ENCODE measurements at regions not wholly inside any gene's neighbourhood (a gene's known extent, or its start where the extent isn't known, plus 50 kb on each side); places are given as distances from the start of the nearest gene placed in this dataset.

DNA sequence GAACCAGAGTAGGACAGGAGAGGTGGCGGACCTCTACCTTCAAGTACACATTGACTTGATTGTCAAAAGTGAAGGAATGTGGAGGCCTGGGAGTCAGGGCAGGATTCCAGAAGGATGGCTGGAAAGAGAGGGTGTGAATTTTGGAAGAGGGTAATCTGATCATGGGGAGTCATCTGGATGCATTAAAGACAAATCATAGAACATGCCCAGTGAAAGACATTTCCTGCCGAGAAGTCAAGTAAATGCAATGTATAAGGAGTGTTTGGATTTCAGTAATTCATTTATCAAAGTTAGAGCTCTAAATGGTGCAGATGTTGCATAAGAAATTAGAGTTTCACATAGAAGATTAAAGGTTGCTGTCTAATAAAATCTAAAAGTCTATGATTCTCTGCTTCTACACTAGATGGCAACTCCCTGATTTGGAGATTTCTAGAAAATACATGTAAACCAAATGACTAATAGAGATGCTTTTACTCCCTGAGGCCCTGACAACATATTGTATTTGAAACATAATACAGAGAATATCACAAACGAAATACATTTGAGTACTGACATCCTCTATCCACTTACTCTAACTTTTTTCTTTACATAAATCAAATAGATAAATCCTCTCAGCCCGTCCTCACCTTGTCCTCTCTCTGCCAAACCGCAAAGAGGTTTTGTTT, 91.3 kb downstream of the KCNA5 start:
- no peak for TF ChIP-seq CTCF (conservative IDR thresholded peaks at IDR 0.05; ENCODE audit: low read depth)
- POLR2A ChIA-PET (ENCODE audit: low non-redundant PET), result no interaction called here
- CTCF ChIA-PET, result no interaction called here
- DNase-seq (ENCODE audit: low spot score), result no peak
- no peak overlapping the region for H3K27ac ChIP-seq

DNA sequence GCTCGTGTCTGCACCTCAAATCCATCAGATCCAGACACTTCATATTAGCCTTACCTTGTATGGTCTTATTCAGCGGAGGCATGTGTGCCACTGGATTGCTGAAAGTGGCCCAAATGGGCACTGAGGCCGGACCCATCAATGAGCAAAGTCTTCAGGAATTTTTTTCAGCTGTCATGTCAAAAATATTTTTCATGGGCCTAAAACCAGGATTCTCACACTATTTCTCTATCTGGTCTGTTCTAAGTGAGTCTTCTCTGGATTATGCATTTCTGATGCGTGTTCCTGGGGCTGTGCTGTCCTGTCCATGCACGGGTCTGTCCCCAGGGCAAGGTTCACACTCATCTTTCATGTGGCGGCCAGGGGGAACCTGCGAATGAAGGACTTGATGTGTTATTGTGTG, 94.6 kb downstream of the KCNA5 start:
- POLR2A ChIA-PET (ENCODE audit: low non-redundant PET), result no interaction called here
- TF ChIP-seq CTCF (conservative IDR thresholded peaks at IDR 0.05; ENCODE audit: low read depth), result no peak
- H3K27ac ChIP-seq, result no peak overlapping the region
- CTCF ChIA-PET, result no interaction called here
- DNase-seq (ENCODE audit: low spot score), result no peak

DNA sequence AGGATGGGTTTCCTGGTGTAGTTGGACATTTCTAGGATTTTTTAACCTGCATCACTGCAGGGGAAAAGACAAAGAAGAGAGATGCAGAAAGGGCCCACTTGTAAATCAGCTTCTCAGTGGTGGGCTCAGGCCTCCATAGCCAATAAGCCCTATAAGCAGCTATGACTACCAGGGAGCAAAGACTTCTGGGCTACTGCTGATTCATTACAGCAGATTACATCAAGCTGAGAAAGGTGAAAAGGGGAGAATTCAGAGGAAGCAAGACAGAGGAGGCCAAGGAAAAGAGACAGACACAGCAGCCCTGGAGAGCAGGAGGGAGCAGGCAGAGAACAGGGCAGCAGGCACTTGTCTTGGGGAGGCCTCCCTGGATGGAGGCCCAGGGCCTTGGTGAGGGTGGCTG, 95.2 kb downstream of the KCNA5 start:
- no peak for TF ChIP-seq CTCF (conservative IDR thresholded peaks at IDR 0.05; ENCODE audit: low read depth)
- ChIA-PET POLR2A (ENCODE audit: low non-redundant PET) (no interaction called here), CTCF (interaction anchor here (0.5 to 0.6 kb wide), 2 partner anchors 54 to 93 kb away, joined by 3 to 5 read pairs; no protein-coding TSS in a partner anchor)
- no peak overlapping the region for H3K27ac ChIP-seq
- no peak for DNase-seq (ENCODE audit: low spot score)

DNA sequence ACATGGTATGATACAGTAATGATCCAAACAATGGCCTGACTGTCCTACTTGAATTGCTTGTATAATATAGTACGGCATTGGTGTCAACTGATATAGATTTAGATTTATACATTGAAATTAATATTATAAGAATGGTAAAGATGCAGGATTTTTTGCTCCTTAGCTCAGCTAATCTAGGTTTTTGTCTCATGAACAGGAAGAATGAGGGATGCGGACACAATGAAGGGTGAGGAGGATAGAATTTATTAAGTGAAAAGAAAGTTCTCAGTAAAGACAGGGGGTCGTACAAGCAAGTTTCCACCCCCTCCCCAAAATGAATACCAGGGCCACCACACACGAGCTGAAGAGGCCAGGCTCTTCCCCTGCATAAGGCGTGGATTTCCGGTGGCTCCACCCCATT, 96.1 kb downstream of the KCNA5 start:
- CTCF ChIA-PET, result interaction anchor here (0.6 kb wide), 1 partner anchor 285 kb away, joined by 3 read pairs; no protein-coding TSS in a partner anchor

DNA sequence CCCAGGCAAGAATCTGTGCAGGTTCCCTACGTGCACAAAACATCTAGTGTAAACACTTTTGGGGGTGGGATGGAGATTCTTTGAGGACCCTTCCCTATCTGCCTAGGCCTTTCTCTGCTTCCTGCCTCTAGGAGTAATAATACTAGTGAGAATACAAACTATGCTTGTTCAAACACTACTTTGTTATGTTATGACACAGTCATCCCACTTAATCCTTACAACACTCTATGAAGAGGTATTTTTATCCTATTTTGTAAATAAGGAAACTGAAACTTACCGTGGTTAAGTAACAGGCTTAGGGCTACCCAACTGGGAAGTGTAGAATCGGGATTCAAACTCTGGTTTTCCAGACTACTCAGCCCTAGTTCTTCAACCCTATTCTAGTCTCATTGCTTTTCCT, 96.5 kb downstream of the KCNA5 start:
- ChIA-PET CTCF (no interaction called here), POLR2A (ENCODE audit: low non-redundant PET) (no interaction called here)
- no peak overlapping the region for H3K27ac ChIP-seq
- no peak for TF ChIP-seq CTCF (conservative IDR thresholded peaks at IDR 0.05; ENCODE audit: low read depth)
- DNase-seq (ENCODE audit: low spot score), result no peak

More for the DNA sequence above, 96.1 kb downstream of the KCNA5 start:
- H3K27ac ChIP-seq, result no peak overlapping the region
- no peak for TF ChIP-seq CTCF (conservative IDR thresholded peaks at IDR 0.05; ENCODE audit: low read depth)
- POLR2A ChIA-PET (ENCODE audit: low non-redundant PET), result no interaction called here
- no peak for DNase-seq (ENCODE audit: low spot score)

DNA sequence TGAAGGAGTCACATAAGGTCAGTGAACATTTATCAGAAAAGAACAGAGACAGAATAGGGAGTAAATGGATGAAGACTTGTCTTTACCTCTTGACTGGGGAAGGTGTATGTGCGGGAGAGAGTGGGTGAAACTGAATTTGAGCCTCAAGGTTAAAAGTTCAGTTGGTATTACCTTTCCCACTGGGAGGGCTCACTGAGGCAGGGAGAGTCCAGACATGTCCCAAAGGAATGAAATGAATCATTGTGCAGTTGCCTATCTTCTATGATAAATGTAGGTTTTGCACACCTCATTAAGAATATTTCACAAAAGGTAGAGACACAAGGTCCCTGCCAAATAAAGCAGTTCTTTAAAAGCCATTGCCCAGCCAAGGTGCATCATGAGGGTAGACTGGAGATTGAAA, 105.2 kb downstream of the KCNA5 start:
- CTCF ChIA-PET, result no interaction called here
- TF ChIP-seq CTCF (conservative IDR thresholded peaks at IDR 0.05; ENCODE audit: low read depth), result no peak
- DNase-seq (ENCODE audit: low spot score), result no peak
- no peak overlapping the region for H3K27ac ChIP-seq
- POLR2A ChIA-PET (ENCODE audit: low non-redundant PET), result no interaction called here
